PFSK-1 (cell line): ENCODE measurements at regions not wholly inside any gene's neighbourhood (a gene's known extent, or its start where the extent isn't known, plus 50 kb on each side); places are given as distances from the start of the nearest gene placed in this dataset.

Source experiments
- FOXP2 ChIP-seq: optimal IDR thresholded peaks from 2 replicates; pipeline ENCODE3; 2011; ENCODE audit warnings: borderline replicate concordance, control low read depth, inconsistent platforms; ENCODE audit not compliant: insufficient read depth; ENCODE audit errors: extremely low read length, extremely low read depth
- POLR2AphosphoS5 ChIP-seq: IDR thresholded peaks from 2 replicates; pipeline ENCODE4 v1.6.1; 2012; ENCODE audit warnings: low read depth, mild to moderate bottlenecking, control low read depth, low read length, moderate library complexity
- REST ChIP-seq, 2 experiments: IDR thresholded peaks; 2 replicates each; pipeline versions ENCODE4 v1.6.1 to v1.8.0; 2011 to 2012; ENCODE audit warnings: low read depth in 2 of 2, low read length in 2 of 2, control low read depth in 1 of 2, inconsistent platforms in 1 of 2, mild to moderate bottlenecking in 1 of 2, moderate library complexity in 1 of 2; ENCODE audit not compliant: insufficient read depth in 1 of 2
- SIN3A ChIP-seq: IDR thresholded peaks from 2 replicates; pipeline ENCODE4 v1.6.1; 2012; ENCODE audit warnings: mild to moderate bottlenecking, low read length, moderate library complexity, borderline replicate concordance; ENCODE audit not compliant: insufficient read depth
- TAF1 ChIP-seq: IDR thresholded peaks from 2 replicates; pipeline ENCODE4 v1.6.1; 2012; ENCODE audit warnings: low read length, control low read depth, borderline replicate concordance; ENCODE audit not compliant: insufficient read depth

- TF ChIP-seq FOXP2 (no peak), TAF1 (no peak), REST (IDR thresholded peaks at IDR 0.05; ENCODE audit: insufficient read depth in 1 of 2, low read depth in 2 of 2, low read length in 2 of 2) (no peak), SIN3A (no peak)
Observed at GRCh38 chr1:69103705-69104385, 463.9 kb upstream of the LRRC7 start.

GRCh38 chr1:69104894-69105293, 462.8 kb upstream of the LRRC7 start:
- TF ChIP-seq FOXP2 (no peak), REST (IDR thresholded peaks at IDR 0.05; ENCODE audit: insufficient read depth in 1 of 2, low read depth in 2 of 2, low read length in 2 of 2) (no peak), TAF1 (no peak), POLR2AphosphoS5 (no peak), SIN3A (no peak)

GRCh38 chr1:69109277-69109676, 458.4 kb upstream of the LRRC7 start:
- TF ChIP-seq TAF1 (no peak), REST (IDR thresholded peaks at IDR 0.05; ENCODE audit: insufficient read depth in 1 of 2, low read depth in 2 of 2, low read length in 2 of 2) (no peak), POLR2AphosphoS5 (no peak), SIN3A (no peak), FOXP2 (no peak)

- no peak for TF ChIP-seq REST (IDR thresholded peaks at IDR 0.05; ENCODE audit: insufficient read depth in 1 of 2, low read depth in 2 of 2, low read length in 2 of 2)
- no peak for TF ChIP-seq FOXP2
- TF ChIP-seq POLR2AphosphoS5: no peak
- no peak for TF ChIP-seq TAF1
- TF ChIP-seq SIN3A: no peak
Observed at GRCh38 chr1:69110851-69111250, 456.9 kb upstream of the LRRC7 start.

- TF ChIP-seq SIN3A (no peak), POLR2AphosphoS5 (no peak), TAF1 (no peak), FOXP2 (no peak), REST (IDR thresholded peaks at IDR 0.05; ENCODE audit: insufficient read depth in 1 of 2, low read depth in 2 of 2, low read length in 2 of 2) (no peak)
Observed at GRCh38 chr1:69120817-69121216, 446.9 kb upstream of the LRRC7 start.
